Peyer's patch (tissue), 4 donors: ENCODE measurements at regions not wholly inside any gene's neighbourhood (a gene's known extent, or its start where the extent isn't known, plus 50 kb on each side); places are given as distances from the start of the nearest gene placed in this dataset.

Experiments used
- CTCF ChIP-seq, 6 experiments: fragments of 450-650 bp in 4 of 6; fragments of 200-600 bp in 2 of 6; sonication (generic) in 1 of 6; IDR thresholded peaks; one replicate each; pipeline ENCODE4 v1.5.1; 2017 to 2019; ENCODE audit warnings: antibody characterized with exemption in 6 of 6, mild to moderate bottlenecking in 3 of 6, moderate library complexity in 1 of 6
- POLR2A ChIP-seq, 2 donors: fragments of 450-650 bp; IDR thresholded peaks; one replicate each; pipeline ENCODE4 v1.5.1; 2017; ENCODE audit warnings: antibody characterized with exemption in 2 of 2, mild to moderate bottlenecking in 2 of 2, moderate library complexity in 2 of 2

DNA sequence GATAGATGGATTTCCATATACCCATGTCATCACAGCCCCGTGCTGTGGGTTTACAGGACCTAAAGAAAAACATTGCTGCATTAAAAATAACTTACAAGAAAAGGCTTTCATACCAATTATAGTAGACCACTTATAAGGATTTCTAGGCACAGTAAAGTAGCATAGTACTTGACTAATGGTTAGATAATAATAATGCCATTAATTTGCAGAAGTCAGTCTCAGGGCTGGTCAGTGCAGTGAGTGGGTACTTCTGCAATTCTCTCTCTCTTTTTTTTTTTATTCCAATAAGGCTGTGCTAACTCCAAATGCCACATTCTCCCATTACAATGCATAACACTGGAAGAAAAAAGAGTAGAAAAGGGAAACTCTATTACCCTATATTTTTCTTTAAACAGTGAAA is 73.1 kb upstream of the TMPRSS15 start:
- no peak for TF ChIP-seq CTCF (IDR thresholded peaks at IDR 0.05)
- TF ChIP-seq POLR2A (IDR thresholded peaks at IDR 0.05): no peak
